A673 (cell line): ENCODE measurements at regions not wholly inside any gene's neighbourhood (a gene's known extent, or its start where the extent isn't known, plus 50 kb on each side); places are given as distances from the start of the nearest gene placed in this dataset.

Experiments used
- EZH2 ChIP-seq: fragments of 200-600 bp; sonication (generic); IDR thresholded peaks from 2 replicates; pipeline ENCODE4 v1.6.1; 2017; ENCODE audit warnings: borderline replicate concordance, low read depth, mild to moderate bottlenecking, mixed read lengths, antibody characterized with exemption, low read length; ENCODE audit not compliant: poor library complexity, severe bottlenecking
- TF ChIP-seq, protein P1 (sequence below): fragments of 300-800, 200-600 bp; sonication (generic); conservative IDR thresholded peaks from 2 replicates; pipeline ENCODE4 v1.5.1; 2017; ENCODE audit warnings: low read depth, mild to moderate bottlenecking, antibody characterized with exemption, low read length, moderate library complexity, mixed read lengths

- TF ChIP-seq, protein P1, sequence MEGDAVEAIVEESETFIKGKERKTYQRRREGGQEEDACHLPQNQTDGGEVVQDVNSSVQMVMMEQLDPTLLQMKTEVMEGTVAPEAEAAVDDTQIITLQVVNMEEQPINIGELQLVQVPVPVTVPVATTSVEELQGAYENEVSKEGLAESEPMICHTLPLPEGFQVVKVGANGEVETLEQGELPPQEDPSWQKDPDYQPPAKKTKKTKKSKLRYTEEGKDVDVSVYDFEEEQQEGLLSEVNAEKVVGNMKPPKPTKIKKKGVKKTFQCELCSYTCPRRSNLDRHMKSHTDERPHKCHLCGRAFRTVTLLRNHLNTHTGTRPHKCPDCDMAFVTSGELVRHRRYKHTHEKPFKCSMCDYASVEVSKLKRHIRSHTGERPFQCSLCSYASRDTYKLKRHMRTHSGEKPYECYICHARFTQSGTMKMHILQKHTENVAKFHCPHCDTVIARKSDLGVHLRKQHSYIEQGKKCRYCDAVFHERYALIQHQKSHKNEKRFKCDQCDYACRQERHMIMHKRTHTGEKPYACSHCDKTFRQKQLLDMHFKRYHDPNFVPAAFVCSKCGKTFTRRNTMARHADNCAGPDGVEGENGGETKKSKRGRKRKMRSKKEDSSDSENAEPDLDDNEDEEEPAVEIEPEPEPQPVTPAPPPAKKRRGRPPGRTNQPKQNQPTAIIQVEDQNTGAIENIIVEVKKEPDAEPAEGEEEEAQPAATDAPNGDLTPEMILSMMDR, result no peak
- no peak for TF ChIP-seq EZH2
Observed at GRCh38 chr1:165068741-165069140, 287.8 kb downstream of the LMX1A start.
